GM18498 (cell line): ENCODE measurements at regions not wholly inside any gene's neighbourhood (a gene's known extent, or its start where the extent isn't known, plus 50 kb on each side); places are given as distances from the start of the nearest gene placed in this dataset.
"Not testable (repeated sequence)": the region's sequence is repeated elsewhere in the genome, so short reads cannot be mapped to it uniquely, and the experiment has no call there.

Source experiments
- ATAC-seq: cut with Tn5 transposase; IDR thresholded peaks from one replicate; pipeline ENCODE4 v1.9.1; 2021; ENCODE audit warnings: mild to moderate bottlenecking, moderate library complexity; ENCODE audit not compliant: unreplicated experiment

DNA sequence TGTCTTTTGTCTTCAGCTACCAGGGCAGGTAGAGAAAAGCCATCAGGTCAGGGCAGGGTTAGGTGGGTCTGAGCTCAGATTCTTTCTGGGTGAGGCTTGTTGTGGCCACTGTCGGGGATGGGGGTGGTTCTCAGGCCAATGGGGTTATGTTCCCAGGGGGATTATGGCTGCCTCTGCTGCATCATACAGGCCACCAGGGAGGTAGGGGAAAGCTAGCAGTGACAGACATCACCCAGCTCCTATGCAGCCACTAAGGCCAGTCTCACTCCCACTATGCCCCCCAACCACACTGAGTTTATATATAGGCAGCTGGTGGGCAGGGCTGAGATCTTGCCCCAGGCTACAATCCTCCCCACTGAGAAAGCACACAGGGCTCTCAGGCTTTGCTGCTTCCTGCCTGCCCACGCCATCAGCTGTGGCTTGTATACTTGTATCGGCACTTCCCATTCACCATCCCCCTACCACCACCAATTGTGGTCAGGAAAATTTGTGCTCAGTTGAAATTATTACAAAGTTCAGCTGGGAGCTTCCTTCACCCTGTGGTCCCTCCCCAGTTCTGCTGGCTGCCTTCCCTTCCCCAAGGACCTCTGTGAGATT, 72.6 kb upstream of the PTPN13 start:
- no peak for ATAC-seq

DNA sequence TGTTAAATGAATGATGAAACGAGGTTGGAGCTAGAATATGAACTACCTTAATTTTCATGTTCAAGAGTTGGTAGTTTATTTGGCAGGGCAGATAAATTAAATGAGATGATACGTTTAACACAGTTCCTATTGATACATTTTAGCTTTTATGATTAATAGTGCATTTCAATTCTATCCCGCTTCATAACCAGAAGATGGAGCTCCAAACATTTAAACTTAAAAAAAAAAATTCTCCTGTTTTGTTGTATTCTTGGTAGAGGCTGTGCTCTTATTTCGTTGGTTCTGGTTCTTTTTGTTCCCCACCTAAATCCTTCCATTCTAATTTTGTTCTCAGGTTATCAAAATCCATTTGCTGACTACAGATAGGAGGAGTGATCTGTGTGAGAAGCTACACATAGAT, 71.8 kb upstream of the PTPN13 start:
- ATAC-seq: no peak

DNA sequence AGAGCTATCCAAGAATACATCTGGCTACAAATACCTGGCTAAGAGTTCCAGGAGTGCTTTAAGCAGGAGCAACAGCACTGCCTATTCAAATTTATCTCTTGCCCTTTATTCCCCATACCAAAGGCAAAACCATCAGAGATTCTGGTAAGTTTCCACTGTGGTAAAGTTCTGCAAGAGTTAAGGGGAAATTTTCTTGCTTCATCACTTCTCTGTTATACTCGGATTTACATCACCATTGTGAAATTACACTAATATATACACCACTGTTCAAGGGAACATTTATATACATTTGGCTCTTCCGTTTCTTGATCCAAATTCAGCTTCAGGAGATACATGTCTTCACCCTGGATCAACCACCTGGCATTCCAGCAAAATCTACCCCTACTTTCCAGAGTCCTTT, 70.8 kb upstream of the PTPN13 start:
- no peak for ATAC-seq

DNA sequence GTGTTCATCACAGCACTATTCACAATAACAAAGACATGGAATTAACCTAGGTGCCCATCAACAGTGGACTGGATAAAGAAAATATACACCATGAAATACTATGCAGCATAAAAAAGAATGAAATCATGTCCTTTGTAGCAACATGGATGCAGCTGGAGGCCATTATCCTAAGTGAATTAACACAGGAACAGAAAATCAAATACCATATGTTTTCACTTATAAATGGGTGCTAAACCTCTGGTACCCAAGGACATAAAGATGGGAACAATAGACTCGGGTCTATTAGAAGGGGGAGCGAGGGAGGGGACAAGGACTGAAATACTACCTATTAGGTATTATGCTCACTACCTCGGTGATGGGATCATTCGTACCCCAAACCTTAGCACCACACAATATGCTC, 66.4 kb upstream of the PTPN13 start:
- not testable (repeated sequence) for ATAC-seq

DNA sequence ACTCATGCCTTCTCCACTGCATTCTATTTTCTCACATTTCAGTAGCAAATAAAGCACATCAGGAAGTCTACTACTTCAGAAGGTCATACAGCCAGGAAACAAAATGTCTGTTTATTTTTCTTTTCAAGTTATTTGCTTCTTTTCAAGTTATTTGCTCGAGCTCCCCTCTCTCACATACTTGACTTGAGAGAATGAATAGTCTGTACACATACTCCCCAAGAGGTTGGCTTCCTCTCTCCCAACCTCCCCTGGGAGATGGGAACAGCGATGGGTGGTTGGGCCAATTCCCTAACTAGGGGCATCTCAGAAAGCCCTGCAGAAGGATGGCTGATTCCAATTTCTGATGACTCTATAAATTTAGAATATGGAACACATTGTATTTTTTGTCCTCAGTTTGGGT, 64.7 kb upstream of the PTPN13 start:
- no peak for ATAC-seq

DNA sequence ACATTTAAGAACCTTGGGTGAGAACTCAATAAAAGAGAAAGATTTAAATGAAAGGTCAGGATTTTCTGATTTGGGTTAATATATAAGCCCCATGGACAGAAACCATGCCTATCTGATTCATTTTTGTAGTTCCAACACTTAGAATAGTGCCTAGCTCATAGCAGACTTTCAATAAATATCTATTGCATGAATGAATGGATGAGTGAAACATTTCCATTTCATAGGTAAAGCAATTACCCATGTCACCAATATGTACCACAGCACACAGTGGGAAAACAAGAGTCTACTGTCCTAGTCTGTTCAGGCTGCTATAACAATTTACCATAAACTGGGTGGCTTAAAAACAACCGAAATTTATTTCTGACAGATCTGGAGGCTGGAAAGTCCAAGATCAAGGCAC, 63.9 kb upstream of the PTPN13 start:
- peak; percentile 59 for ATAC-seq

DNA sequence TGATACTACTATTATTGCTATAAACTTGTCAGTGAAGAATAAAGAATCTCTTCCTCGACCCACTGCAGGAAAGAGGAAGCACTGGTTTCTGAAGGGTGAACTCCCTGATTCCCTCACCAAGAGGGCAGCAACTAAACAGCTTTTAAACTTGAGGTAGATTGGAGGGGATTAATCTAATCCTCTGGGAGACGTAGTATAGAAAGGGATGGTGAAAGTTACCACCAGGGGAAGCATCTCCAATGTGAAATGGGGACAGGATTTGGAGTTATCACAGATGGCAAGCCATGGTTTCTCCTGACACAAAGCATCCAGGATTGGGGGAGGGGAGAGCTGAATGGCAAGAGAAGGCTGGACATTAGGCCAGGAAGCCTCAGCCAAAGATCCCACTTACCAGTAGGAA, 62.7 kb upstream of the PTPN13 start:
- ATAC-seq: no peak

DNA sequence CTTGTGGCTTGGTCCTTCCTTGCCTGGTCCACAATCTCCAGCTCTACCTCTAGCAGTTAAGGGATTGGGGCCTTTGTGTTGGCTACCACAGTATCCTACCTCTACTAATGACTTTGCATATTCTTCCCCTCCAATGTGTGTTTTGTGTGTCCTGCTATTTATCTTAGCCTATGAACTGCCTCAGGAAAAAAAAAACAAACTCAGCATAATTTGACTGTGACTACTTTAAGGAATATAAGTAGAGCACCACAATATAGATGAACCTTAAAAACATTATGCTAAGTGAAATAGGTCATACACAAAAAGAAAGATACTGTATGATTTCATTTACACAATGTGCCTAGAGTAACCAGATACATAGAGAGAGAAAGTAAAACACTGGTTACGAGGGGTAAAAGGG, 61.3 kb upstream of the PTPN13 start:
- ATAC-seq: no peak

DNA sequence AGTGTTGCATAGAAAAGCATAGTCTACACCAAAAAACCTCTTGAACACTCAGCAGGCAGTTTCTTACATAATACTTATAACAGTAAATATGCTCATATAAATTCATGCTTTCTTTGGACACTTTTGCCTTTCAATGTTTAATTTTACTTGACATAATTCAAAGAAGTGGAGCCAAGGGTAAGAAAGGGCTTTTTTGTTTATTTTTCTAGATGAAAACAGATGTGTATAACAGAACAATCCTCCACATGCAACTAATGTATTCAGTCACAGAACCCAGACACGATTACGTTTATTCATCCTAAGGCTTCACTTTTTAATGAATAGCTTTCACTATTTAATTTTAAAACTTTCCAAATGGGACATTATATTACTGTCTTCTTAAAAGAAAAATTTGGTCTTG, 58.0 kb upstream of the PTPN13 start:
- no peak for ATAC-seq

DNA sequence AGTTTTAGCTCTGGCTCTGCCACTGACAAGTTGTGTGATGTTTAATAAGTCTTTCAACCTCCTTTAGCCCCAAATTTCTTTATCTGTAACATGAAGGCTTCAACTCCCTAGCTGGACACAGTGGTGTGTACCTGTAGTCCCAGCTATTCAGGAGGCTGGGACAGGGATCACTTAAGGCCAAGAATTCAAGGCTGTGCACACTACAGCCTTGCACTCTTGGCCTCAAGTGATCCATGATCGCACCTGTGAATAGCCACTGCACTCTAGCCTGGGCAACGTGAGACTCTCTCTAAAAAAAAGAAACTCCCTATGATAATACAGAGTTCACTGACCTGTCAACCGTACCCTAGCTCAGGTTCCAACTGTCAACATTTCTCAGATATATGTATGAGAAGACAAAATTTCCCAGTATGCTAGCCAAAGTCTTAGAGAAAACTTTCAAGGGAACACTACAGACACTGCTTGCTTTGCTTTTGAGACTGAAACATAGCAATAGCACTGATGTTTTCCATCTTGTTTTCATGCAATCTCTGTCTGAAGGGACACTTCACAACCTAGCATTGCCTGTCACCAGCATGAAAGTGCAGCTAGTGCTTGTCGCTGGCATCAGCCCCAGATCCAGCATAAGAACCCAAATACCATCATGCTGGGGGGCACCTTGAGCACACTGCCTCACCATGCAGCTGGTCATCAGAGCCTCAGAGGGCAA, 51.6 kb upstream of the PTPN13 start:
- no peak for ATAC-seq

DNA sequence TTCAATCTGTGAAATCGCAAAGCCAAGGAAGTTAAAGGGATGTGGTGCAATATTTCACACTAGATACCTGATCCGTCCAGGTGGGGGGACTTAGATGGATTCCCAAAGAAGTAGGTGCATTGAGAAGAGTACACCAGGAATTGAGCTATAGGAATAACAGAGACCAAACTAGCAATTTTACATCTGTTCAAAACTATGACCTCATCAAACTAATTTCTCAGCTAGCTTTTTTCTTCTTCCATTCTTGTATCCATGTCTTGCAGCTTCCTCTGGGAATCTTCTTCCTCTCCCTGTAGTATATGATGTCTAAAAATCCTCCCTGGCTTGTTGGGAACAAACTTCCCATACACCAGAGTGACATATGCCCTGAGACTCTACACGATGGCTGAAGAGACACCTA, 51.0 kb upstream of the PTPN13 start:
- no peak for ATAC-seq

DNA sequence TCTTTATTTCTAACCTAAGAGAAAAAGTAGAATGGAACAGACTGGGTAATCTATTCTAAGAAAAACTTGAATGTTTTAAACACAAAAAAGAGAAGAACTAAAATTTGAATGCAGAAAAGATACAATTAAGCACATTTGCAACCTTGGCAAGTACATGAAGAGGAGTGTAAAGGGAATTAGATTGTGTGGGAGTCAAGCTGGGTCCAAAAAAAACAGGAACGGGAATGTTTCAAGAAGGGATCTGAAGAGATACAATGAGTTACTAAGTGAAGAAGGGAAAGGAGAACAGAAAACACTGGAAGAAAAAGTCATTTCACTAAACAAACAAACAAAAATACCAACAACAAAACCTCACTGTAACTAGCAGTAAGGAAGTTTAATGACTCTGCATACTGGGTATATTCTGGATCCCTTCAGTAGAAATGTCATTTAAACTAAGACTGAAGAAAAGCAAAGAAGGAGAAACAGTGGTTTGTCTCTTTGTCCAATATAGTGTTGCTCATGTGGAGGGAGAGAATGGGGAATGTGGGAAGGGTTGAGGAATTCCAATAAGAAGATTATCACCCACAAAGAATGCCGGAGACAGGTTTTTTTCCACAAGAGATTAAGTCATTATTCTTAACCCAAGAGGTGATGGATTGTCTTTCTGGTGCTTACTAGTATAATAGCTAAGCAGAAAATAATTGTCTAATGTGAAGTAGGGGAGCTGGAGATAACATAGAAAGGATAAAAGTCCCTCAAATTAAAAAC, 50.4 kb upstream of the PTPN13 start:
- ATAC-seq: no peak

DNA sequence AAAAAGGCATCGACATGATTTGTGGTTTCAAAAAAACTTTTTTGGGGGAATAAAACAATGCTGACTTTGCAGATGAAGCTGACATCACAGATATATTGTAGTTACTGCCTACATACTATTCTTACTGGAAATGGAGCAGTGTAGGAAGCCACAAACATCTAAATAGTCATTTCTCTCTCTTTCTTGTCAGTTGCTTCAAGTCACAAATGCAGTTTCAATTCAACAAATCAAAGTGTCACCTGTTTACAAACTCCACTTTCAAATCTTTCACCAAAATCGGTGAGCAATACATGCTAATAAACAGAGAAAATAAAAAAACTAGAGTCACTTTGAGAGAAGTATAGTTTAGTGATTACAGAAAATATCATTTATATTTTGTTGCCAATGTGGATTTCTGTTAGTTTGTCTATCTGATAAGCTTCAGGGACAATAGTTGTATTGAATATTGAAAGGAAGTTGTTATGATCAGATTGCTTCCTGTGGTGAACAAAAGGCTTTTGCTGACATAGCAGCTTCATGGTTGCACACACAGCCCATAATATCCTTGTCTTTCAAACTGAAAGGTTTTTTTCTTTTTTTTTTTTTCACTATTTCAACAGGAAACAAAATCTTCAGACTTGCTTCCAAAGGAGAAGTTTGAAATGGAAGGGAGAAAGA, 49.7 kb upstream of the PTPN13 start:
- ATAC-seq: peak; percentile 83
